ENCODE measurements at regions not wholly inside any gene's neighbourhood (a gene's known extent, or its start where the extent isn't known, plus 50 kb on each side); places are given as distances from the start of the nearest gene placed in this dataset.

DNA sequence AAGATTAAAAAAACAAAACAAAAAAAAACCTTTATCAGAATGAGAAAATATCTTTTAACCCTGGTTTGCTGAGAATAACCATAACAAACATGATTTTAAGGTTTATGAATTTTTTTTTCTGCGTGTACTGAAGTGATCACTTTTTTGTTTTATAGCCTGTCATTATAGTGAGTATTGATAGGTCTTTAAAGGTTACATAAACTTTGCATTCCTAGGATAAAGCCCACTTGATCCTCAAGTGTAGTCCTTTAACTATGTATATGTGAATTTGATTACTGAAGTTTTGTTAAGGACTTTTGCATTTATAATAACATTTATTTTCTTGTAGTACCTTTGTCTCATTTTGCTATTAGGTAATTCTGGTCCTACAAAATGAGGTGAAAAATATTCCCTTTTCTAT, 709.8 kb upstream of the PCDH20 start:
- H3K9me3 ChIP-seq (ENCODE audit: control insufficient read depth in 4 of 4, low read length in 3 of 4), result no peaks in the 10 kb centered on the region
- H3K4me1 ChIP-seq (ENCODE audit: control insufficient read depth in 4 of 4, insufficient read depth in 4 of 4, low read length in 3 of 4), result no peaks in the 10 kb centered on the region
- TF ChIP-seq RXRA (IDR thresholded peaks at IDR 0.05) (no peak), HNF4G (IDR thresholded peaks at IDR 0.05) (no peak), SP1 (IDR thresholded peaks at IDR 0.05) (no peak), FOXA1 (IDR thresholded peaks at IDR 0.05) (no peak), YY1 (IDR thresholded peaks at IDR 0.05) (no peak), FOXA2 (IDR thresholded peaks at IDR 0.05) (no peak), EGR1 (IDR thresholded peaks at IDR 0.05; ENCODE audit: low read depth in 2 of 2) (no peak), RAD21 (IDR thresholded peaks at IDR 0.05) (no peak), TAF1 (conservative IDR thresholded peaks at IDR 0.05) (no peak)
- TF ChIP-seq, protein P1, sequence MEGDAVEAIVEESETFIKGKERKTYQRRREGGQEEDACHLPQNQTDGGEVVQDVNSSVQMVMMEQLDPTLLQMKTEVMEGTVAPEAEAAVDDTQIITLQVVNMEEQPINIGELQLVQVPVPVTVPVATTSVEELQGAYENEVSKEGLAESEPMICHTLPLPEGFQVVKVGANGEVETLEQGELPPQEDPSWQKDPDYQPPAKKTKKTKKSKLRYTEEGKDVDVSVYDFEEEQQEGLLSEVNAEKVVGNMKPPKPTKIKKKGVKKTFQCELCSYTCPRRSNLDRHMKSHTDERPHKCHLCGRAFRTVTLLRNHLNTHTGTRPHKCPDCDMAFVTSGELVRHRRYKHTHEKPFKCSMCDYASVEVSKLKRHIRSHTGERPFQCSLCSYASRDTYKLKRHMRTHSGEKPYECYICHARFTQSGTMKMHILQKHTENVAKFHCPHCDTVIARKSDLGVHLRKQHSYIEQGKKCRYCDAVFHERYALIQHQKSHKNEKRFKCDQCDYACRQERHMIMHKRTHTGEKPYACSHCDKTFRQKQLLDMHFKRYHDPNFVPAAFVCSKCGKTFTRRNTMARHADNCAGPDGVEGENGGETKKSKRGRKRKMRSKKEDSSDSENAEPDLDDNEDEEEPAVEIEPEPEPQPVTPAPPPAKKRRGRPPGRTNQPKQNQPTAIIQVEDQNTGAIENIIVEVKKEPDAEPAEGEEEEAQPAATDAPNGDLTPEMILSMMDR (IDR thresholded peaks at IDR 0.05; ENCODE audit: low read depth, low read length, missing input control), result no peak
- TF ChIP-seq, protein P2, sequence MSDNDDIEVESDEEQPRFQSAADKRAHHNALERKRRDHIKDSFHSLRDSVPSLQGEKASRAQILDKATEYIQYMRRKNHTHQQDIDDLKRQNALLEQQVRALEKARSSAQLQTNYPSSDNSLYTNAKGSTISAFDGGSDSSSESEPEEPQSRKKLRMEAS (IDR thresholded peaks at IDR 0.05), result no peak
- TF ChIP-seq, protein P3, sequence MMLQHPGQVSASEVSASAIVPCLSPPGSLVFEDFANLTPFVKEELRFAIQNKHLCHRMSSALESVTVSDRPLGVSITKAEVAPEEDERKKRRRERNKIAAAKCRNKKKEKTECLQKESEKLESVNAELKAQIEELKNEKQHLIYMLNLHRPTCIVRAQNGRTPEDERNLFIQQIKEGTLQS (IDR thresholded peaks at IDR 0.05), result no peak
- TF ChIP-seq, protein P4, sequence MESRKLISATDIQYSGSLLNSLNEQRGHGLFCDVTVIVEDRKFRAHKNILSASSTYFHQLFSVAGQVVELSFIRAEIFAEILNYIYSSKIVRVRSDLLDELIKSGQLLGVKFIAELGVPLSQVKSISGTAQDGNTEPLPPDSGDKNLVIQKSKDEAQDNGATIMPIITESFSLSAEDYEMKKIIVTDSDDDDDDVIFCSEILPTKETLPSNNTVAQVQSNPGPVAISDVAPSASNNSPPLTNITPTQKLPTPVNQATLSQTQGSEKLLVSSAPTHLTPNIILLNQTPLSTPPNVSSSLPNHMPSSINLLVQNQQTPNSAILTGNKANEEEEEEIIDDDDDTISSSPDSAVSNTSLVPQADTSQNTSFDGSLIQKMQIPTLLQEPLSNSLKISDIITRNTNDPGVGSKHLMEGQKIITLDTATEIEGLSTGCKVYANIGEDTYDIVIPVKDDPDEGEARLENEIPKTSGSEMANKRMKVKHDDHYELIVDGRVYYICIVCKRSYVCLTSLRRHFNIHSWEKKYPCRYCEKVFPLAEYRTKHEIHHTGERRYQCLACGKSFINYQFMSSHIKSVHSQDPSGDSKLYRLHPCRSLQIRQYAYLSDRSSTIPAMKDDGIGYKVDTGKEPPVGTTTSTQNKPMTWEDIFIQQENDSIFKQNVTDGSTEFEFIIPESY (IDR thresholded peaks at IDR 0.05), result no peak
- TF ChIP-seq, protein P5, sequence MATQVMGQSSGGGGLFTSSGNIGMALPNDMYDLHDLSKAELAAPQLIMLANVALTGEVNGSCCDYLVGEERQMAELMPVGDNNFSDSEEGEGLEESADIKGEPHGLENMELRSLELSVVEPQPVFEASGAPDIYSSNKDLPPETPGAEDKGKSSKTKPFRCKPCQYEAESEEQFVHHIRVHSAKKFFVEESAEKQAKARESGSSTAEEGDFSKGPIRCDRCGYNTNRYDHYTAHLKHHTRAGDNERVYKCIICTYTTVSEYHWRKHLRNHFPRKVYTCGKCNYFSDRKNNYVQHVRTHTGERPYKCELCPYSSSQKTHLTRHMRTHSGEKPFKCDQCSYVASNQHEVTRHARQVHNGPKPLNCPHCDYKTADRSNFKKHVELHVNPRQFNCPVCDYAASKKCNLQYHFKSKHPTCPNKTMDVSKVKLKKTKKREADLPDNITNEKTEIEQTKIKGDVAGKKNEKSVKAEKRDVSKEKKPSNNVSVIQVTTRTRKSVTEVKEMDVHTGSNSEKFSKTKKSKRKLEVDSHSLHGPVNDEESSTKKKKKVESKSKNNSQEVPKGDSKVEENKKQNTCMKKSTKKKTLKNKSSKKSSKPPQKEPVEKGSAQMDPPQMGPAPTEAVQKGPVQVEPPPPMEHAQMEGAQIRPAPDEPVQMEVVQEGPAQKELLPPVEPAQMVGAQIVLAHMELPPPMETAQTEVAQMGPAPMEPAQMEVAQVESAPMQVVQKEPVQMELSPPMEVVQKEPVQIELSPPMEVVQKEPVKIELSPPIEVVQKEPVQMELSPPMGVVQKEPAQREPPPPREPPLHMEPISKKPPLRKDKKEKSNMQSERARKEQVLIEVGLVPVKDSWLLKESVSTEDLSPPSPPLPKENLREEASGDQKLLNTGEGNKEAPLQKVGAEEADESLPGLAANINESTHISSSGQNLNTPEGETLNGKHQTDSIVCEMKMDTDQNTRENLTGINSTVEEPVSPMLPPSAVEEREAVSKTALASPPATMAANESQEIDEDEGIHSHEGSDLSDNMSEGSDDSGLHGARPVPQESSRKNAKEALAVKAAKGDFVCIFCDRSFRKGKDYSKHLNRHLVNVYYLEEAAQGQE (IDR thresholded peaks at IDR 0.05), result no peak
- H3K4me3 ChIP-seq (ENCODE audit: low read depth in 1 of 3, low read length in 3 of 3), result no peak overlapping the region
- H3K36me3 ChIP-seq (ENCODE audit: control insufficient read depth in 4 of 4, insufficient read depth in 3 of 4, low read depth in 1 of 4, low read length in 3 of 4), result no peaks in the 10 kb centered on the region
- DNase-seq (ENCODE audit: low spot score), result no peak
- H3K9ac ChIP-seq (ENCODE audit: low read depth in 1 of 2, low read length in 2 of 2), result no peak overlapping the region
- H3K27ac ChIP-seq (ENCODE audit: low read depth in 1 of 2, low read length in 2 of 2), result no peak overlapping the region
- WGBS, result 68% methylated on average over 1 of the region's 1 CpG
- peaks cover 0 to 3% (median 0%) of the 10 kb centered on the region in 4 donors for H3K27me3 ChIP-seq (ENCODE audit: control insufficient read depth in 4 of 4, insufficient read depth in 4 of 4, low read length in 3 of 4)

DNA sequence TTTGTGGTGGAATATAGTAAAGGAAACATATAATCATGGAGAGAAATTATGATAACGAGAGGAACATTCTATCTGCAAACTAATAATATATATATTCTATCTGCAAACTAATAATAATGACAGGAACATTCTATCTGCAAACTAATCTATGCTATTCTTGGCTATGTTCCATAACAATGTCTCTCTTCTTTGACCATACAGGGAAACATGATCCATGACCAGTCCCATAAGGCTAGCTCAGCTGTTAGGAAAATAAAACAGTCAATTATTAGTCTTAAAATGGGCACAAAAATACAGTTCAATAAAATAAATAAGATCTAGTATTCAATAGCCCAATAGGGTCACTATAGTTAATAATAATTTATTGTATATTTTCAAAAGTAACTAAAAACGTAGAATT, 707.8 kb upstream of the PCDH20 start:
- H3K4me1 ChIP-seq (ENCODE audit: control insufficient read depth in 4 of 4, insufficient read depth in 4 of 4, low read length in 3 of 4), result no peaks in the 10 kb centered on the region
- no peak overlapping the region for H3K9ac ChIP-seq (ENCODE audit: low read depth in 1 of 2, low read length in 2 of 2)
- H3K36me3 ChIP-seq (ENCODE audit: control insufficient read depth in 4 of 4, insufficient read depth in 3 of 4, low read depth in 1 of 4, low read length in 3 of 4), result no peaks in the 10 kb centered on the region
- no peak overlapping the region for H3K4me3 ChIP-seq (ENCODE audit: low read depth in 1 of 3, low read length in 3 of 3)
- WGBS, result 64% methylated on average over 2 of the region's 2 CpGs
- H3K27ac ChIP-seq (ENCODE audit: low read depth in 1 of 2, low read length in 2 of 2), result no peak overlapping the region
- H3K9me3 ChIP-seq (ENCODE audit: control insufficient read depth in 4 of 4, low read length in 3 of 4), result no peaks in the 10 kb centered on the region
- H3K27me3 ChIP-seq (ENCODE audit: control insufficient read depth in 4 of 4, insufficient read depth in 4 of 4, low read length in 3 of 4), result peaks cover 0 to 3% (median 0%) of the 10 kb centered on the region in 4 donors
- DNase-seq (ENCODE audit: low spot score), result no peak
- no peak for TF ChIP-seq HNF4A (conservative IDR thresholded peaks at IDR 0.05)
- no peak for TF ChIP-seq FOXA1 (IDR thresholded peaks at IDR 0.05)
- TF ChIP-seq, protein P1 (IDR thresholded peaks at IDR 0.05; ENCODE audit: low read depth, low read length, missing input control), result no peak
- TF ChIP-seq, protein P5 (IDR thresholded peaks at IDR 0.05), result no peak
- no peak for TF ChIP-seq RAD21 (IDR thresholded peaks at IDR 0.05)
- TF ChIP-seq, protein P4 (IDR thresholded peaks at IDR 0.05), result no peak
- no peak for TF ChIP-seq GABPA (IDR thresholded peaks at IDR 0.05 in 1 of 2, conservative IDR thresholded peaks at IDR 0.05 in 1 of 2)

Data from liver (tissue), 8 donors.